ENCODE measurements at regions not wholly inside any gene's neighbourhood (a gene's known extent, or its start where the extent isn't known, plus 50 kb on each side); places are given as distances from the start of the nearest gene placed in this dataset.

GRCh38 chr10:35705671-35706070 is 63.6 kb upstream of the FZD8 start:
- TF ChIP-seq POLR2A (IDR thresholded peaks at IDR 0.05) (no peak), EP300 (IDR thresholded peaks at IDR 0.05) (no peak), CTCF (IDR thresholded peaks at IDR 0.05) (no peak), POLR2AphosphoS5 (IDR thresholded peaks at IDR 0.05) (no peak)
- H3K9me3 ChIP-seq: peaks cover 0 to 6% (median 0%) of the 10 kb centered on the region in 4 donors
- H3K4me1 ChIP-seq: no peaks in the 10 kb centered on the region
- H3K4me3 ChIP-seq: no peak overlapping the region
- H3K36me3 ChIP-seq: no peaks in the 10 kb centered on the region
- no peak for DNase-seq
- H3K27me3 ChIP-seq: no peaks in the 10 kb centered on the region
- H3K27ac ChIP-seq: no peak overlapping the region
- intact Hi-C loops (cut with DNase I; ENCODE audit: low total_unique reads): no loop called here
- 83 to 92% (median 88%) methylated on average over 2 of the region's 2 CpGs for WGBS, 5 donors

DNA sequence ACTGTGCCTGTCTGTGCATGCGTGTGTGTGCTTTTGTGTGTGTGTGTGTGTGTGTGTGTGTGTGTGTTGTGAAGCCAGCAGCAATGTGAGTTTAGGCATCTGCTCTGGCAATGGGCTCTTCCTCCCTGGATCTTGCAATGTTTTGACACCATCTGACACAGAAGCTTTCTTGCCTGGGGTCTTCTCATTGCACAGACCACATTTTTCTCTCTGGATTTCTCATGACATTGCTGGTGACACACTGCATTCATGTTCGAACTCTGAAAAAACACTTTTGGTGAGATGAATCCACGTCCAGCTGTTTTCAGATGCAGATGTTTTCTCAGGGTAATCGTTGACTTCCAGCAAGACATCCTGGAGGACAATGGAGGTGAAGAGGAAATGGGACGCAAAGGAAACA is 63.0 kb upstream of the FZD8 start:
- peaks cover 0 to 6% (median 0%) of the 10 kb centered on the region in 4 donors for H3K9me3 ChIP-seq
- no peaks in the 10 kb centered on the region for H3K36me3 ChIP-seq
- no peaks in the 10 kb centered on the region for H3K4me1 ChIP-seq
- 72 to 80% (median 75%) methylated on average over 5 of the region's 5 CpGs for WGBS, 5 donors
- no peak for TF ChIP-seq POLR2AphosphoS5 (IDR thresholded peaks at IDR 0.05)
- no peak for TF ChIP-seq CTCF (IDR thresholded peaks at IDR 0.05)
- no peak for TF ChIP-seq EP300 (IDR thresholded peaks at IDR 0.05)
- no peak for TF ChIP-seq POLR2A (IDR thresholded peaks at IDR 0.05)
- no peak overlapping the region for H3K27ac ChIP-seq
- no peak for DNase-seq
- H3K4me3 ChIP-seq: no peak overlapping the region
- intact Hi-C loops (cut with DNase I; ENCODE audit: low total_unique reads): no loop called here
- H3K27me3 ChIP-seq: no peaks in the 10 kb centered on the region

DNA sequence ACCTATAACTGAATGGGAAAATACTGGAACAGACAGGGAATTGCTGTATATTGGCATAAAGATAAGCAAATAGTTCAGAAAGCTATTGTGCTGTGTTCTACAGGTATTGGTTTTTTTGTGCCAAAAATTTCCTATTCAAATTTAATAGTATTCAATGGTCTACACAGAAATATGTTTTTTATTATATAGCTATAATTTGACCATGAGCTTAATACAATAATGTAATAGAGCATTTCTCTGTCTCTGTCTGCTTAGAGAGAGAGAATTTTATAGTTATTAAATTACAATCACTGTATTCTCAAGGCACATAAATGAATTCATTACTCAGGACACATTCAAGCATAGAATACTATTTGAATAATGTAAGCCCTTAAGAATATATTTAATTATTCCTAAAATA is 62.3 kb upstream of the FZD8 start:
- no peaks in the 10 kb centered on the region for H3K27me3 ChIP-seq
- no peak for DNase-seq
- no peak for TF ChIP-seq CTCF (IDR thresholded peaks at IDR 0.05)
- no peak for TF ChIP-seq POLR2AphosphoS5 (IDR thresholded peaks at IDR 0.05)
- no peak for TF ChIP-seq POLR2A (IDR thresholded peaks at IDR 0.05)
- TF ChIP-seq EP300 (IDR thresholded peaks at IDR 0.05): no peak
- no peaks in the 10 kb centered on the region for H3K4me1 ChIP-seq
- no peak overlapping the region for H3K27ac ChIP-seq
- intact Hi-C loops (cut with DNase I; ENCODE audit: low total_unique reads): no loop called here
- H3K36me3 ChIP-seq: no peaks in the 10 kb centered on the region
- H3K4me3 ChIP-seq: no peak overlapping the region
- peaks cover 0 to 6% (median 0%) of the 10 kb centered on the region in 4 donors for H3K9me3 ChIP-seq

DNA sequence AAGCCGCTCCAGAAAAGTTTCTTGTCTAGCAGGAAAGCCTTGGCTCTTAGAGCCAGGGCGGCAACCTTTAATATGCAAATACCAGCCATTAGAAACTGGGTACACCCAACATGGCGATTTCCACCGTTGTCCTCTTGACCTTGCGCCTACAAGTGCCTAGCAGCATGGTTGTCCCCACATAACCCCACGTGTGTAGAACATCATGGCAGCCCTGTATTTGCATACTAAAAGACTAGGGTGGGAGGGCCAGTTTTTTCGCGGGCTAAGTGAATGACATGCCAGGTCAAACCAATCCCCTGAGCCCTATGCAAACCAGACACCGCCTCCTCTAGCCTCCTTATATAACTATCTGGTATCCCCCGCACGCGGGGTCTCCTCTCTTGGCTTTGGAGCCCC is 58.4 kb upstream of the FZD8 start:
- Histone ChIP-seq H3K27ac (no peak overlapping the region), H3K4me3 (no peak overlapping the region), H3K4me1 (no peaks in the 10 kb centered on the region), H3K9me3 (no peaks in the 10 kb centered on the region), H3K36me3 (no peaks in the 10 kb centered on the region), H3K27me3 (no peaks in the 10 kb centered on the region)
- intact Hi-C loops (cut with DNase I; ENCODE audit: low total_unique reads): no loop called here
- no peak for DNase-seq
- WGBS, 5 donors: 85 to 89% (median 87%) methylated on average over 12 of the region's 12 CpGs
- no peak for TF ChIP-seq EP300 (IDR thresholded peaks at IDR 0.05)
- no peak for TF ChIP-seq CTCF (IDR thresholded peaks at IDR 0.05)
- TF ChIP-seq POLR2A (IDR thresholded peaks at IDR 0.05): no peak
- TF ChIP-seq POLR2AphosphoS5 (IDR thresholded peaks at IDR 0.05): no peak
